Left renal cortex interstitium (tissue), 4 donors: ENCODE measurements at regions not wholly inside any gene's neighbourhood (a gene's known extent, or its start where the extent isn't known, plus 50 kb on each side); places are given as distances from the start of the nearest gene placed in this dataset.
A peak's percentile ranks its signal among the peaks of the same experiment; 100 is the strongest.
"Not testable (repeated sequence)": the region's sequence is repeated elsewhere in the genome, so short reads cannot be mapped to it uniquely, and the experiment has no call there.

Experiments
- DNase-seq, 4 donors: peaks; one replicate each; pipeline ENCODE4 v3.0.0-alpha.2; 2013; ENCODE audit warnings: low read depth in 4 of 4, low spot score in 2 of 4, missing footprints in 1 of 4

DNA sequence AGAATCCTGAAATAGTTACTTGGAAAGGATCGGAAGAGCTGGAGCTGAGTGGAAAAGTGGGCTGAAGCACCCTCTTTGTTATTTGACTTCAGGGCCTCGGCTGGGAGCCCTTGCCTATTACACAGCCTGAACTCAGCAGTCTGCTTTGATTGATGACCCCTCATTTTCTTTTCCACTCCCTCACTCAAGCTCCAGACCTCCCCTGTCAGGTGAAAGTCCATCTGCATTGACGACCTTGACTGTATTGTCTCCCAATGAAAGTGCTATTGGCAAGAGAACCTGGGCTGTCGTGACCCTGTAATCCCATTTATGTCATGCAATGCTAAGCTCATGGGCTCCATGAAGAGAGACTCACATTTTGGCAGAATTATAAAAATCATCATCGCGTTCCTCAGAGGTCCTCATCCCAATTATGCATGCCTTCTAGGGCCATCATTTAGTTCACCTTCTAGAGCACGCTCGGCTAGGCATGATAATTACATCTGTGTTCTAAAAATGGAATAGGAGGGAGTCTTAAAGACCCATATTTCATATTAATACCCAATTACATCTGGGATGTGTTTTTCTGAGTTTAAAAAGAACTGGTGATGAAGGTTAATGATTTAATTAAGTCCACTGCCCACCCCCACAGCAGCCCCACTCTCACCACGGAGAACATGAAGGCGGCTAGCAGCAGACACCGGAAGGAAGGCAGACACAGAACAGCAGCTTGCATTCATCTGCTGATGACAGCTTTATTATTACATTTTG is 472.5 kb downstream of the PID1 start:
- peak in 3 of 4 donors; percentile 26 to 34 (median 27) for DNase-seq

DNA sequence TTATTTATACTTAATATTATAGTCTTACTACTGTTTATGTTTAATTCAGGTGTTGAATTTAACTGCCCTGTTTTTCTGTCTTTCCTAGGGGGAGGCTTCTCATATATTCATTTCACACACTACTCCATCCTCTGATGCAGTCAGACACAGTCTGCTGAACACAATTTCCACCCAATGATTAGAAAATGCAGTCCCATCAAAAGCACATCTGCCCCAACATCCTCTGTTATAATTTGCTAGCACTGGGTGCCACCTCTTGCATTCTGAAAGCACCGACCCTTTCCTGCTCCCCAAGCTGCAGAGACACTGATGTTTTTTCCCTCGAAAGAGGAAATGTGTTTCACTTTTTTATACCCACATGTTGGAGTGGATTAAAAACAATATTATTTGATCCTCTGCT is 474.7 kb downstream of the PID1 start:
- DNase-seq = no peak

DNA sequence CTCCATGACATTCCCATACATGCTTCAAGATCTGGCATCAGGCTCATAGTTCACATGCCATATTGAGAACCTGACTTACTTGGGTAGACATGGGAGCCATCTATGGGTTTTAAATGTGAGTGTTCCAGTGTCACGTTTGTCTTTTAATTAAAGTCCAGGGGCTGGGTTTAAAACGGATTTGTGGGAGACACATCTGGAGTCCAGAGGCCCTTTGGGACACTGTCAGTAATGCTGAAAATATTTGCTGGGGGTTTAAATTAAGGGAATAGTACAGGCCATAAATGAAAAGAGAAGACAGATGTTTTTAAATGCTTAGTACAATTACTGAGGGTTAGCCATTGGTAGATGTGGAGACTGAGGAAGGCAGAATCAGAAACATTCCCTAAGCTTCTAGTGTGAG is 478.0 kb downstream of the PID1 start:
- DNase-seq = no peak

DNA sequence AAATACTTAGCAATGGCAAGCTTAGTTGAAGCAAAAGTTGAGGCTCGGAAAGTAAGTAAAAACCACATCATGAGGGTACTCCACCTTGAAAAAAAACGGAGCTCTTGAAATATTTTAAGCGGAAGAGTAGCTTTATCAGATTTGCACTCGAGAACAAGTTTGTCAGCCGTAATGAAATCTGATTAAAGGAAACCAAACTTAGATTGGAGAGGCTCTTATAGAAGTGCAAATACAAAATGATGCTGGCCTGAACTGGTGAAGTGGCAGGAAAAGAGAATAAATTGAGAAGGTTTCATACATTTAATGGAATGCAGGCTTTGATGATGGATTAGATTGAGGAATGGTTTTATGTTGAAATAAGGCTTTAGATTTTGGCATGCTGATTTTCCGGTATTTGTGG is 484.2 kb downstream of the PID1 start:
- no peak for DNase-seq

DNA sequence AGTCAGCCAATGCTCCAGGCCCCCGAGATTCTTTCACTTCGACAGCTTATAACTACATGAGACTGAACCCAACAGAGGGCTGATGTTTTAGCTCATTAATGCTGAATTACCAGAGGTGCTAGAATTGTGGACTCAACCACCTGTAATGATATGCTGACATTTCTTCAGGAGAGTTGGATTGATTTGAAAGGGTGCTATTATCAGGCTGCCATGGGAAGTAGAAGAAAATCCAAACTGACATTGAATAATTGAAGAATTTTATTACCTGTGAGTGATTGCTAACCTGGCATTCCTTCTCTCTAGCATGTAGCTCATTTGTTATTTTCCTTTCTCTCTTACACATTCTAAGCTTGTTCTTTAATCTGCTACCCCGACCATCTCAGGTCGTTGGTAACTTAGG is 488.8 kb downstream of the PID1 start:
- no peak for DNase-seq

DNA sequence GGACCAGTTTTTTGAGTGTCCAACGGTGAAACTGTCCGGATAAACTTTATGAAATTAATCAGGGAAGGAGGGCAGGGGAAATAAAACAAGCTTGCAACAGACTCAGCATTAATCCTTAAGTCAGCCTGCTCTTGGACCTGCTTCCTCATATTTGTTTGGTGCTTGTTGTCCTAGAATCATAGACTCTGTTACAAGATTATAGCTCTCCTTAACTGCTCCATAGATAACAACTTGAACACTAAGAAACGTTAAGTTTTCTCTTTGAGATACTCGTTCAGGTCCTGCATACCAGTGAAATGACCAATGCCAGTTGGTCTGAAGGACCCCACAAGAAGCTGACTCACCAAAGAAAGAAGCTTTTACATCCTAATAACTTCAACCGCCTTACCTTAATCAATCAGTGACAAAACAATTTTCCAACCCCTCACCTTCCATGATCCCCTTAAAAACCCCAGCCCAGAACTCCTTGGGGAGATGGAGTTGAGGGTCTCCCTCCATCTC is 493.2 kb downstream of the PID1 start:
- DNase-seq = no peak

DNA sequence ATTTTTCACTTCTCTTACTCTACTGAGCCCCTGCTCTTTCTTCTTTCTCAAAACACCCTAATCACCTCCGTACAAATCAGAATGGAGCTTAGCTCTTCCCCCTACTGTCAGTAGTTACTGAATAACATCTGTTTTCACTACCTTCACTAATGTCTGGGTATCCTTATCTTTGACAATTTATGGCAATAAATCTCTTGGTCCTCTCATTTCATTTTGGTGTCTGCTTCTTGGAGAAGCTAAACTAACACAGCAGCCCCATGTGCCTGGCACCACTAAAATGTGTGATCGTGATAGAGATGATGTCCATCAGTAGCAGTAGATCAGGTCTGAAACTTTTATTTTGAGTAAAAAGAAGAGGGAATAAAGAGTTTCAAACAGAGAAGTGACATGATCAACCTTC is 496.5 kb downstream of the PID1 start:
- DNase-seq = no peak

DNA sequence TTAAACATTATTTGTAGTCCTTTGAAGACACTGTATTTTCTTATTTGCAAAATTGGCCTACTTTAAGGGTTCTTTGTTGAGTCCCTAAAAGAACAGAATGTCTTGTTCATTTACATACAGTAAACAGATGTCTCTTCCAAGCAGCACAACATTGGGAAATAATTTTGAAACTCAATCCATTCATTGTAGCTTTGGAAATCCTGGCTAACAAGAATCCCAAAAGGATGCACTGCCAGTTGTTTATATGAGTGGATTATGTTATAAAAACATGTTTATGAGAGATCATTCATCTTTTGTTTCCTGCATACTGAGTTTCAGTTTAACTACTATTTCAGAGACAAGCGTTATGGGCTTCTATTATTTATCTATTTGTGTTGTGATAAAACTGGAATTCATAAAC is 499.3 kb downstream of the PID1 start:
- DNase-seq = peak in 2 of 4 donors; percentile 11 to 13

DNA sequence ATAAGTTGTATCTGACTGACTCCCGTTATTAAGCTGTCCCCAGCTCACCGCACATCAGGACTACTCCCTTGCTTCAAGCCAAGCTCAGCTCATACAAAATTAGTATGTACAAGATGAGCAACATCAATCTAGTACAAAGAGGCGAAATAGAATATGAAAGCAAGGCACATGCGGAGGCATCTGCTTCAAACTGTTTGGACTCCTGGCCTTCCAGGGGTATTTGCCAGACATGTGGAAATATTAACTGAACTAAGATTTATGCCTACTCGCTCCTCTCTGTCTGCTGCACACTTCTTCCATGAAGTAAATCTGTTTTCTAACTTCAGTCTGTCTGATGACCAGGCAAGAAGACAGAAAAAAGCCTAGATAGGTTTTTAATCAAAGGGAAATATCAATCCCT is 499.8 kb downstream of the PID1 start:
- DNase-seq = no peak

DNA sequence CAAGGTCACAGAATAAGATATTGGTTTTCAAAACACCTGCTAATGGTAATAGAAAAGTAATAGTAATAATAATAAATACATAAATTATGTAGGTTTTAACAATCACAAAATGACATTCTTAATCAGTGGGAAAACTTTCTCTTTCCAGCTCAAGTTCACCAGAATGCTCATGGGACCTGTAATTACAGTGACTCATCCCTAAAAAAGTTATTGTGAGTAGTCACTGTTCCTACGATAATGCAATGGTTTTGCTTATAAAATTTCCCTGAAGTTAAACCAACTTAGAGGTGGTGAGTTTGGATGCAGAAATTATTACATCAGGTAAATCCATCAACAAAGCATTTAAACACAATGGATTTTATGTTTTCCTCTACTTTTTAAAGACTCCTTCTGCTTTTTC is 502.3 kb downstream of the PID1 start:
- DNase-seq = no peak

DNA sequence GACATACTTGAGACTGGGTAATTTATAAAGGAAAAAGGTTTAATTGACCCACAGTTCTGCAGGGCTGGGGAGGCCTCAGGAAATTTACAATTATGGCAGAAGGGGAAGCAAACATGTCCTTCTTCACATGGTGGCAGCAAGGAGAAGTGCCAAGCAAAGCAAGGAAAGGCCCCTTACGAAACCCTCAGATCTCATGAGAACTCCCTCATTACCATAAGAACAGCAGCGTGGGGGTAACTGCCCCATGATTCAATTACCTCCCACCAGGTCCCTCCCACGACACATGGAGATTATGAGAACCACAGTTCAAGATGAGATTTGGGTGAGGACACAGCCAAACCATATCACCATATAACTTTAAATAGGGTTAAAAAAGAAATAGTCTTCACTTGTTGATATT is 502.9 kb downstream of the PID1 start:
- not testable (repeated sequence) for DNase-seq

DNA sequence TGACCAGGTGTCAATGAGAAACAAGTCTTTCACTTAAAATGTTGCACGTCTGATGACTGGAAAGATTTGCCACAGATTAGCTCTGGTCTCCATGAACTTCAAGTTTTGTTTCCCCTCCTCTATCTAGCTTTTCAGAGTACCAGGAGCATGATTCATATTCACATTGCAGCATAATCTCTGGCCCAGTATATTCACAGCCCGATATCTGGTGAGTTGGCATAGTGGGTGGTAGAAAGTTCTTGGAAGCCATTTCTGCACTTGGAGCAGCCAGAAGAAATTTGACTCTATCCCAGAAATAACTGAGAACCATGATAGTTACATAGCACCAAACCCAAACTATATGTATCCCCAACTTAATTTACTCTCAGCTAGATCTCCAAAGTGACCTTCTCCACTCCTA is 503.9 kb downstream of the PID1 start:
- no peak for DNase-seq

DNA sequence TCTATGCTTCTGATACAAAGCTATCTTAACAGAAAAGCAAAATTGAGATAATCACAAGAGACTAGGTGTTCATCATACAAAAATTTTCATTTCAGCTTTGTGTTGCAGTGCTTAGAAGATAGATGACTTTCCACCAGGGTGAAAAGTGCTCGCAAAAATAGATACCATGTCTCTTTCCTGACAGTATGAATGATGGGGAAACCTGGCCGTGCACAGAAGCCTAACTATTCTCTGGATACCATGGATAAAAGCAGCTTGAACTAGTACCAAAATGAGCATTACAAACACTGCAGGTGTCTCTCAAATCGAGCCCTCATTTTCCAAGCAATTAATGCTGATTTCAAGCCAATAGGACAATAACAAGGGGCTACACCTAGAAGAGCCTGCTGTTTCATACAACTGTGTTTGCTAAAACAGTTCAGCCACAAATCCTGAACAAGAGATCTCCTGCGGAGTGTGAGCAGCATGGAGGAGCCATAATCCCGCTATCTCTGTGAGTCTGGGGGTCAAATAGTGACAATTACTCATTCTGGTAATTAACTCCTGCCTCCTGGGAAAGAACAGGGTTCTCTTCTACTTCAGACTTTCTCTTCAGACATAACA is 507.6 kb downstream of the PID1 start:
- DNase-seq = no peak

DNA sequence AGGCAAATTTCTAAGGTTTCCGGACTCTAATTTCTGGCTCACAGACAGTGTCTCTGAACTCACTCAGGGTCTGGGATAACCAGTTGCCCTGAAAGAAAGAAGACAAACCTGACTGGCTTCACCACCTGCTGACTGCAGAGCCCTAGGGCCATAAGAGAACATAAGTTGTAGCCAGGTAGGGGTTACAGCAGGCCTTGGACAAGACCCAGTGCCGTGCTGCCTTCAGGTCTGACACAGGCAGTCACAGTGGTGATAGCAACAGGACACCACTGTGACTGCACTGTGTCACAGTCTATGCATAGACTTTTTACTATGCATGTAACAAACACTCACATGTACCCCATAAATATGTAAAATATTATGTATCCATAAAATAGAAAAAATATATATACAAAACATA is 508.5 kb downstream of the PID1 start:
- no peak for DNase-seq

DNA sequence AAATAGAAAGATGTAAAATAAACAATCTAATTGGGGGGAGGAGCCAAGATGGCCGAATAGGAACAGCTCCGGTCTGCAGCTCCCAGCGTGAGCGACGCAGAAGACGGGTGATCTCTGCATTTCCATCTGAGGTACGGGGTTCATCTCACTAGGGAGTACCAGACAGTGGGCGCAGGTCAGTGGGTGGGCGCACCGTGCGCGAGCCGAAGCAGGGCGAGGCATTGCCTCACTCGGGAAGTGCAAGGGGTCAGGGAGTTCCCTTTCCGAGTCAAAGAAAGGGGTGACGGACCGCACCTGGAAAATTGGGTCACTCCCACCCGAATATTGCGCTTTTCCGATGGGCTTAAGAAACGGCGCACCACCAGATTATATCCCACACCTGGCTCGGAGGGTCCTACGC is 515.4 kb downstream of the PID1 start:
- DNase-seq = not testable (repeated sequence)

DNA sequence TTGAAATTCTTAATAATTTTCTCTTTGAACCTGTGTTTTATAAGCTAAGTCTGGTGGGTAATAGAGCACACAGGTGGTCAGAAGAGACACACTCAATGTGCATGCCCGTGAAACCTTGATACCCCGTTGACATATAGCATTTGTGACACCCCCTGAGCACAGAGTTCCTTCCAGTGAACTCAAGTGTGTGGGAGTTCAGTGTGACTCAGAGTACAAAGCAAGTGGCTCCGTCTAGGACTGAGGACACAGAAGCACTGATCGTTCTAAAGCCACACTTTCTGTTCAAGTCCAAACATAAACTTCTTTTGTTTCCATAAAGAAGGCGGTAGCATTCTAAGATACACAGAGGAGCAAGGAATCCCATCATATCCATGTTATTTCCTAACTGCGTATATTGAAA is 523.6 kb downstream of the PID1 start:
- DNase-seq = no peak

DNA sequence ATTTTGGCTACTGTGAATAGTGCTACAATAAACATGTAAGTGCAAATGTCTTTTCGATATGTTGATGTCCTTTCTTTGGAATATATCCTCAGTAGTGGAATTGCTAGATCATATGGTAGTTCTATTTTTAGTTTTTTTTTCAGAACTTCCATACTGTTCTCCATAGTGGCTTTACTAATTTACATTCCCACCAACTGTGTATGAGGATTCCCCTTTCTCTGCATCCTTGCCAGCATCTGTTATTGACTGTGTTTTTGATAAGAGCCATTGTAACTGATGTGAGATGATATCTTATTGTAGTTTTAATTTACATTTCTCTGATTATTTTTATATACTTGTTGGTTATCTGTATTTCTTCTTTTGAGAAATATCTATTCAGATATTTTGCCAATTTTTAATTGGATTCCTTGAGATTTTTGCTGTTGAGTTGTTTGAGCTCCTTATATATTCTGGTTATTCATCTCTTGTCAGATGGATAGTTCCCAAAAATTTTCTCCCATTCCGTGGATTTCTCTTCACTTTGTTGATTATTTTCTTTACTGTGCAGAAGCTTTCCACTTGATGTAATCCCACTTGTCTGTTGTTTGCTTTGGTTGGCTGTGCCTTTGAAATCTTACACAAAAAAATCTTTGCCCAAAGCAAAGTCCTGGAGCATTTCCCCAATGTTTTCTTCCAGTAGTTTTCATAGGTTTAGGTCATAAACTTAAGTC is 532.3 kb downstream of the PID1 start:
- no peak for DNase-seq

DNA sequence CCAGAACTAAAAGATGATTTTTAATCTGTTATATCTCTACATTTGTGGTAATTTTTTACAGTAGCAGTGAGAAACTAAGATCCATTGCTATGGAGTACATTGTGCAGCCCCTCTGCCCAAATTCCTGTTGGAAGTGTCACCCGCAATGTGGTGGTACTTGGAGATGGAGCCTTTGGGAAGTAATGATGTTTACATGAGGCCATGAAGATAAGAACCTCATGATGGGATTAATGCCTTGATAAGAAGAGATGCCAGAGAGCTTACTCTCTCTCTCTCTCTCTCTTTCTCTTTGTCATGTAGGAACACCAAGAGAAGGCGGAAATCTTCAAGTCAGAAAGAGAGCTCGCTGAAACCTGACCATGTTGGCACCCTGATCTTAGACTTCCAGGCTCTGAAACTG is 535.4 kb downstream of the PID1 start:
- DNase-seq = no peak

DNA sequence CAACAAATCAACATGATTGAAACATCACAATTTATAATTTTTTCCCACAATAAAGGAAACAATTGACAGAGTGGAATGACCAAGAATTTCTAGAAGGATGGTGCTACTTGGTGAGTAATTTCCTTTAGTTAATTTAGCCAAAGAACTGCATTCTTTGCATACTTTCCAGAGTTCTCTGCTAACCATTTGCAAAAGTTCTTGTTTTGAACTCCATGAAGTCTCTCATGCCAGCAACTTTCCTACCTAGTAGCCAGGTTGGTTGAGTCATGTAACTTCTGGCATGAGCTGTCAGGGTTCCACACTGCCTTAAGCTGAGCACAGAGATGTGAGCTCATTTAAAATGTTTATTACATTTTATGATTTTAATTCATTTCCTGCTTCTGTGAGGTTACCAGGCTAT is 539.6 kb downstream of the PID1 start:
- DNase-seq = no peak

DNA sequence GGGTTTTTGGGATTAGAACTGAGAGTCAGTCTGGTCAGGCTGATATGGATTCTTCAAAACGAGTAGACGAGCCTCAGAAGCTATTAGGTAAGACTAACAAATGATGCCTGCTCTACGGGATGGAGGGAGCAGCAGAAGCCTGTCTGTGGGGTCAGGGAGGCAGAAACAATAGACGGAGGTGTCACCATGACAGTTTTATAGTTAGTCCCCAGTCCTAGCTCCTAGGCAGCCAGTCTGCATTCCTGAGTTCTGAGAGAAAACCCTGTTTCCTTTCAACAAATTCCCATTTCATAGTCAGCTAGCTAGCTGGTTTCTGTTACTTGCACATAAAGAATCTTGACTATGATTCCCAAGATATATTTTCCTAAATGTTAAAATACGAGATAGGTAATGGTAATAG is 542.1 kb downstream of the PID1 start:
- no peak for DNase-seq

DNA sequence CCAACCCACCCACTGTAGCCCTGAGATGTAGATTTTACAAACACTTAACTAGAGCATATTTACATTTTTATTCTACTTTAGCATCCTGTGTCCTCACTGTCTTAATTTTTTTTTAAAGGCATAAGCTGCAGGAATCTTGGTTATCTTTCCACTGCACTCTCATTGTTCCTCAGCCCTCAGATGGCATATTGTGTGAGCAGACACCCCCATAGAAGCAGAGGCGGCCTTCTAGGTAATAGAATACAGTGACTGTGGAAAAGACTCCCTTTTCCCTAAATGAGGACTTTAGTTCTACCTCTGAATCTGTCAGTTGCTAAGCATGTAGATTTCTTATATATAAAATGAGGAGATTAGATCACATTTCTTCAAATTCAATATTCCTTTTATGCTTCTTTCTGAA is 543.5 kb upstream of the SPHKAP start:
- no peak for DNase-seq

DNA sequence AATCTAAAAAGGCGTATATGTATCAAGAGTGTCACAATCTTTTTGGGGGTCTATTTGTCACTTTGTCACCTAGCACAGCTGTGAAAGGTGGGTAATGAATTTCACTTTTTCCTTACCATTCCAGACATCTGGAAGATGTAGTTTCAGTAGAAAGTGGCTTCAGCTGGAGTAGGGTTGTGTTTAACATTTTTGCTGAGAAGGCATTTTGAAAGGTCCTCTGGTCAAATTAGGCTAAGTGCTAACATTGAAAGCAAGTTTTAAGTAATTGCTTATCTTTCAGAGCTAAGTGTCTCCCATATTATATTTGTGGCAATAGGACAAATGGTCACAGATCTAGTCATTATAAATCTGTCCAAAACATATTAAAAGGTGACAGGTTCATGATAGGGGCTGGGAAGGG is 542.1 kb upstream of the SPHKAP start:
- DNase-seq = no peak
